ENCODE measurements at regions not wholly inside any gene's neighbourhood (a gene's known extent, or its start where the extent isn't known, plus 50 kb on each side); places are given as distances from the start of the nearest gene placed in this dataset.
"Not testable (repeated sequence)": the region's sequence is repeated elsewhere in the genome, so short reads cannot be mapped to it uniquely, and the experiment has no call there.

DNA sequence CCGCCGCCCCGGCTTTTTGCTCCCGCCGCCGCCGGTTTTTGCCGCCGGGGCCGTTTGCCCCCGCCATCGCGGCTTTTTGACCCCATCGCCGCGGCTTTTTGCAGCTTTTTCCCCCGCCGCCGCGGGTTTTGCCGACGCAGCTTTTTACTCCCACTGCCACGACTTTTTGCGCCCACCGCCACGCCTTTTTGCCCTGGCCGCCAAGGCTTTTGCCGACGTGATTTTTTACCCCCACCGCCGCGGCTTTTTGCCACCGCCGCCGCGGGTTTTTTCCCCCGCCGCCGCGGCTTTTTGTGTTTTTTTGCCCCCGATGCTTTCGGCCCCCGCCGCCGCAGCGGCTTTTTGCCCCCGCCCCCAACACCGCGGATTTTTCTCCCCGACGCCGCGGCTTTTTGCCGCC is 5001.9 kb upstream of the OR11H1 start:
- WGBS (ENCODE audit: extremely low coverage, insufficient coverage, low lambda C conversion rate) = no CpG with 5 or more reads among the region's 54 CpGs
- not testable (repeated sequence) for H2BK120ac ChIP-seq (ENCODE audit: low read depth, low read length); H3K36me3 ChIP-seq (ENCODE audit: control insufficient read depth, insufficient read depth, low read length); H3K18ac ChIP-seq (ENCODE audit: low read length); H3K79me1 ChIP-seq (ENCODE audit: low read length); H4K8ac ChIP-seq (ENCODE audit: low read depth, low read length); DNase-seq; H2BK5ac ChIP-seq (ENCODE audit: low read length); H4K5ac ChIP-seq (ENCODE audit: low read length); H3K4me1 ChIP-seq (ENCODE audit: control insufficient read depth, low read depth, low read length); H3K27me3 ChIP-seq (ENCODE audit: insufficient read depth, low read length, poor library complexity); H3K4me2 ChIP-seq (ENCODE audit: low read length); H3K79me2 ChIP-seq (ENCODE audit: control insufficient read depth, insufficient read depth, low read length); H2BK15ac ChIP-seq (replicated peaks; ENCODE audit: low read depth); H3K27ac ChIP-seq (ENCODE audit: low read depth, low read length); H2AK5ac ChIP-seq (ENCODE audit: low read length); H3K4me3 ChIP-seq (ENCODE audit: low read length); H3K56ac ChIP-seq (ENCODE audit: low read length); H3K23ac ChIP-seq (ENCODE audit: low read length); H3K9ac ChIP-seq (ENCODE audit: low read length); H3K4ac ChIP-seq (ENCODE audit: low read depth, low read length)

DNA sequence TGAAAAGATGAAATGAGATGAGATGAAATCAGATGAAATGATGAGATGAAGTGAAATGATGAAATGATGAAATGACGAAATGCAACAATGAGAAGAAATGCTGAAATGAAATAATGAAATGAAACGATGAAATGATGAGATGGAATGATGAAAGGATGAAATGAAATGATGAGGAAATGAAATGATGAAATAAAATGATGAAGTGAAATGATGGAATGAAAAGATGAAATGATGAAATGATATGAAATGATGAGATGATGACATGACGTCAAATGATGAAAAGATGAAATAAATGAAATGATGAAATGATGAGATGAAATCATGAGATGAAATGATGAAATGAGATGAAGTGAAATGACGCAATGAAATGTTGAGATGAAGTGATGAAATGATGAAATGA is 4996.9 kb upstream of the OR11H1 start:
- not testable (repeated sequence) for H2BK5ac ChIP-seq (ENCODE audit: low read length); H2BK120ac ChIP-seq (ENCODE audit: low read depth, low read length); H4K8ac ChIP-seq (ENCODE audit: low read depth, low read length); H3K23ac ChIP-seq (ENCODE audit: low read length); H3K4me2 ChIP-seq (ENCODE audit: low read length); H4K5ac ChIP-seq (ENCODE audit: low read length); DNase-seq; H3K36me3 ChIP-seq (ENCODE audit: control insufficient read depth, insufficient read depth, low read length); H3K79me2 ChIP-seq (ENCODE audit: control insufficient read depth, insufficient read depth, low read length); H3K79me1 ChIP-seq (ENCODE audit: low read length); H2AK5ac ChIP-seq (ENCODE audit: low read length); H3K4me1 ChIP-seq (ENCODE audit: control insufficient read depth, low read depth, low read length); H3K18ac ChIP-seq (ENCODE audit: low read length); H3K27me3 ChIP-seq (ENCODE audit: insufficient read depth, low read length, poor library complexity); H3K4ac ChIP-seq (ENCODE audit: low read depth, low read length); H3K4me3 ChIP-seq (ENCODE audit: low read length); H2BK15ac ChIP-seq (replicated peaks; ENCODE audit: low read depth); H3K27ac ChIP-seq (ENCODE audit: low read depth, low read length); H3K9ac ChIP-seq (ENCODE audit: low read length); H3K56ac ChIP-seq (ENCODE audit: low read length)
- no CpG with 5 or more reads among the region's 4 CpGs for WGBS (ENCODE audit: extremely low coverage, insufficient coverage, low lambda C conversion rate)

DNA sequence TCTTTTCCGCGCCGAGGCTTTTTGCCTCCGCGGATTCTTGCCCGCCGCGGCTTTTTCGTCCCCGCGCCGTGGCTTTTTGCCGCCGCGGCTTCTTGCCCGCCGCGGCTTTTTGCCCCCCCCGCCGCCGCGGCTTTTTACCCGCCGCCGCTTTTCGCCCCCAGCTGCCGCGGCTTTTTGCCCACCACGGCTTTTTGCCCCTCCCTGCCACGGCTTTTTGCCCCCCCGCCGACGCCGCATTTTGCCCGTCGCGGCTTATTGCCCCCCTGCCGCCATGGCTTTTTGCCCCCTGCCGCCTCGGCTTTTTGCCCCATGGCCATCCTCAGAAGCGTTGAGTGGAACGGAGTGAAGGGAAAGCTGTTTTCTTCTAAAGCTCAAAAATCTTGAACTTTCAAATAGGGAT is 4955.5 kb upstream of the OR11H1 start:
- no CpG with 5 or more reads among the region's 42 CpGs for WGBS (ENCODE audit: extremely low coverage, insufficient coverage, low lambda C conversion rate)
- not testable (repeated sequence) for H3K56ac ChIP-seq (ENCODE audit: low read length); H3K4me1 ChIP-seq (ENCODE audit: control insufficient read depth, low read depth, low read length); H3K27me3 ChIP-seq (ENCODE audit: insufficient read depth, low read length, poor library complexity); H3K23ac ChIP-seq (ENCODE audit: low read length); H4K8ac ChIP-seq (ENCODE audit: low read depth, low read length); H2BK15ac ChIP-seq (replicated peaks; ENCODE audit: low read depth); H3K4me3 ChIP-seq (ENCODE audit: low read length); H4K5ac ChIP-seq (ENCODE audit: low read length); H3K4me2 ChIP-seq (ENCODE audit: low read length); H3K4ac ChIP-seq (ENCODE audit: low read depth, low read length); H3K9ac ChIP-seq (ENCODE audit: low read length); H2BK120ac ChIP-seq (ENCODE audit: low read depth, low read length); DNase-seq; H3K79me2 ChIP-seq (ENCODE audit: control insufficient read depth, insufficient read depth, low read length); H2BK5ac ChIP-seq (ENCODE audit: low read length); H3K36me3 ChIP-seq (ENCODE audit: control insufficient read depth, insufficient read depth, low read length); H3K18ac ChIP-seq (ENCODE audit: low read length); H2AK5ac ChIP-seq (ENCODE audit: low read length); H3K27ac ChIP-seq (ENCODE audit: low read depth, low read length); H3K79me1 ChIP-seq (ENCODE audit: low read length)

DNA sequence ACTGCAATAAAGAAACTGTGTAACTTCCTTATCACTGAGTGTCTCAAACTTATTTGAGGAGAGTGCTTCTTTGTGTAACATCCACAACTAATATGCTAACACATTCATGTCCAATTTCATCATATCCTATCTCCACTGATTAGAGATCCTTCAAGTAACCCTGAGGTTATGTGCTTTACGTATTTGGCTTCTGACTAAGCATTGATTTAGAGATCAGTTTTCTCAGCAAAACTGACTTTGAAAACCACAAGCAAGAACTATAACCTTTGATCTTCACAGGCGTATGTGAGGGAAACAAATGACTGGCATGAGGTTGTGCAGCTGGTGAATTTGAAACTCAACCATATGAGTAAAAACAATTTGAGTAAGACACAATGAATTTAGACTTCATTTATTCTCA is 4926.9 kb upstream of the OR11H1 start:
- H3K4ac ChIP-seq (ENCODE audit: low read depth, low read length); H4K5ac ChIP-seq (ENCODE audit: low read length); H2BK15ac ChIP-seq (replicated peaks; ENCODE audit: low read depth); H2BK120ac ChIP-seq (ENCODE audit: low read depth, low read length); H3K79me2 ChIP-seq (ENCODE audit: control insufficient read depth, insufficient read depth, low read length); H3K9ac ChIP-seq (ENCODE audit: low read length); H2AK5ac ChIP-seq (ENCODE audit: low read length); H3K79me1 ChIP-seq (ENCODE audit: low read length); DNase-seq; H3K27ac ChIP-seq (ENCODE audit: low read depth, low read length); H3K56ac ChIP-seq (ENCODE audit: low read length); H3K4me3 ChIP-seq (ENCODE audit: low read length); H3K23ac ChIP-seq (ENCODE audit: low read length); H3K4me2 ChIP-seq (ENCODE audit: low read length); H4K8ac ChIP-seq (ENCODE audit: low read depth, low read length); H2BK5ac ChIP-seq (ENCODE audit: low read length); H3K27me3 ChIP-seq (ENCODE audit: insufficient read depth, low read length, poor library complexity); H3K18ac ChIP-seq (ENCODE audit: low read length); H3K36me3 ChIP-seq (ENCODE audit: control insufficient read depth, insufficient read depth, low read length); H3K4me1 ChIP-seq (ENCODE audit: control insufficient read depth, low read depth, low read length): not testable (repeated sequence)
- WGBS (ENCODE audit: extremely low coverage, insufficient coverage, low lambda C conversion rate) = no CpG with 5 or more reads among the region's 2 CpGs

DNA sequence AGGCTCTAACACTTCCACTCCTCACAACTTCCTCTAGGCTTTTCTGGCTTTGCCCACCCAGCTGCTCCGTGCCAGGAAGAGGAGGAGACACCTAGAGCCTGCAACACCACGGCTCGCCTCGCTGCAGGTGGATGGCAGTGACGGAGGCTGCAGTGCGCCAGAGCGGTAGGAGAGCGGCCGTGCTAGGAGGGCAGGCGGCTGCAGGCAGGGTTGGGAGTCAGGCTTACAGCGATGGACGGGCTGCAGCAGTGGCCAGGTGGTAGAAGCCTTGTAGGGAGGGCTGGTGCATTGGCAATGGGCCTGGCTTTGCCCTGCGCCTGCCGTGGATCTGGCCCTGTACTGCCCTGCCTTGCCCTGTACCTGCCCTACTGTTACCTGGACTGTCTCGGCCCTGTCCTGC is 4896.0 kb upstream of the OR11H1 start:
- not testable (repeated sequence) for H3K18ac ChIP-seq (ENCODE audit: low read length); H3K36me3 ChIP-seq (ENCODE audit: control insufficient read depth, insufficient read depth, low read length); DNase-seq; H3K27me3 ChIP-seq (ENCODE audit: insufficient read depth, low read length, poor library complexity); H2AK5ac ChIP-seq (ENCODE audit: low read length); H4K8ac ChIP-seq (ENCODE audit: low read depth, low read length); H3K4me2 ChIP-seq (ENCODE audit: low read length); H2BK5ac ChIP-seq (ENCODE audit: low read length); H4K5ac ChIP-seq (ENCODE audit: low read length); H3K4me3 ChIP-seq (ENCODE audit: low read length); H3K27ac ChIP-seq (ENCODE audit: low read depth, low read length); H3K79me2 ChIP-seq (ENCODE audit: control insufficient read depth, insufficient read depth, low read length); H2BK15ac ChIP-seq (replicated peaks; ENCODE audit: low read depth); H3K56ac ChIP-seq (ENCODE audit: low read length); H3K4ac ChIP-seq (ENCODE audit: low read depth, low read length); H3K23ac ChIP-seq (ENCODE audit: low read length); H3K4me1 ChIP-seq (ENCODE audit: control insufficient read depth, low read depth, low read length); H3K79me1 ChIP-seq (ENCODE audit: low read length); H2BK120ac ChIP-seq (ENCODE audit: low read depth, low read length); H3K9ac ChIP-seq (ENCODE audit: low read length)
- WGBS (ENCODE audit: extremely low coverage, insufficient coverage, low lambda C conversion rate) = no CpG with 5 or more reads among the region's 15 CpGs

DNA sequence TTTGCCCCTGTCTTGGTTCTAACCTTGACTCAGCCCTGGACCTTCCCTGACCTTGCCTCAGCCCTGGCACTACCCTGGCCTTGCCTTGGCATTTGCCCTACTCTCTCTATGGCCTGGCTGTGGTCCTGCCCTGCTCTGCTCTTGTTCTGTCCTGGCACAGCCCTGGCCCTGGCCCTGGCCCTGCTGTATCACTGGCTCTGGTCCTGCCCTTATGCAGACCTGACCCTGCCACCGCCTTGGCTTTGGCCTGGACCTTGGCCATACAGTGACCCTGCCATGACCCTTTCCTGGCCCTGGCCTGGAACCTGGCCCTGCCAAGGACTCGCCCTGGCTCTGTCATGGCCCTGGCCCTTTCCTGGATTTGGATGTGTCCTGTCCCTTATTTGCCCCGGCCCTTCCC is 4892.7 kb upstream of the OR11H1 start:
- H3K27me3 ChIP-seq (ENCODE audit: insufficient read depth, low read length, poor library complexity); H2BK5ac ChIP-seq (ENCODE audit: low read length); DNase-seq; H3K4me3 ChIP-seq (ENCODE audit: low read length); H2AK5ac ChIP-seq (ENCODE audit: low read length); H3K18ac ChIP-seq (ENCODE audit: low read length); H3K4me1 ChIP-seq (ENCODE audit: control insufficient read depth, low read depth, low read length); H3K79me2 ChIP-seq (ENCODE audit: control insufficient read depth, insufficient read depth, low read length); H3K79me1 ChIP-seq (ENCODE audit: low read length); H3K9ac ChIP-seq (ENCODE audit: low read length); H4K5ac ChIP-seq (ENCODE audit: low read length); H4K8ac ChIP-seq (ENCODE audit: low read depth, low read length); H3K4ac ChIP-seq (ENCODE audit: low read depth, low read length); H2BK15ac ChIP-seq (replicated peaks; ENCODE audit: low read depth); H3K23ac ChIP-seq (ENCODE audit: low read length); H3K27ac ChIP-seq (ENCODE audit: low read depth, low read length); H3K56ac ChIP-seq (ENCODE audit: low read length); H2BK120ac ChIP-seq (ENCODE audit: low read depth, low read length); H3K4me2 ChIP-seq (ENCODE audit: low read length); H3K36me3 ChIP-seq (ENCODE audit: control insufficient read depth, insufficient read depth, low read length): not testable (repeated sequence)
- no CpG with 5 or more reads among the region's 3 CpGs for WGBS (ENCODE audit: extremely low coverage, insufficient coverage, low lambda C conversion rate)

Data from mesendoderm (in vitro differentiated cells).